Prostate gland (tissue), 2 donors: ENCODE measurements at regions not wholly inside any gene's neighbourhood (a gene's known extent, or its start where the extent isn't known, plus 50 kb on each side); places are given as distances from the start of the nearest gene placed in this dataset. TPM values are rescaled to one million over a fixed set of nuclear protein-coding genes. Genes with fewer than 3 reads are reported as not detected.

Experiments used
- DNase-seq: peaks from one replicate; pipeline ENCODE4 v3.0.0-alpha.2; 2019; ENCODE audit warnings: low spot score
- H3K27ac ChIP-seq, 2 donors: fragments of 200-600 bp; sonication (generic); 2 replicates each; pipeline ENCODE4 v1.5.1; 2017 to 2019
- H3K27me3 ChIP-seq: fragments of 200-600 bp; sonication (generic); replicated peaks from 2 replicates; pipeline ENCODE4 v1.5.1; 2019; ENCODE audit not compliant: insufficient read depth
- H3K36me3 ChIP-seq, 2 donors: fragments of 200-600 bp; sonication (generic); 1 replicate in 1 of 2; 2 replicates in 1 of 2; pipeline versions ENCODE4 v1.5.1 to v1.8.1; 2017 to 2019
- H3K4me1 ChIP-seq: fragments of 200-600 bp; sonication (generic); replicated peaks from 2 replicates; pipeline ENCODE4 v1.5.1; 2019
- H3K4me3 ChIP-seq, 2 donors: fragments of 200-600 bp; sonication (generic); 2 replicates each; pipeline ENCODE4 v1.5.1; 2017 to 2019
- H3K9me3 ChIP-seq: fragments of 200-600 bp; sonication (generic); 2 replicates; pipeline ENCODE4 v1.5.1; 2017
- POLR2A ChIP-seq: fragments of 450-650 bp; IDR thresholded peaks from one replicate; pipeline ENCODE4 v1.6.1; 2016; ENCODE audit warnings: antibody characterized with exemption, mild to moderate bottlenecking
- POLR2AphosphoS5 ChIP-seq: sonication (generic); formaldehyde crosslinking; IDR thresholded peaks from one replicate; pipeline ENCODE4 v1.6.1; 2017; ENCODE audit warnings: antibody characterized with exemption
- WGBS: methylation state at CpG from one replicate; pipeline ENCODE4 v1.1.5; 2018; 5-methylcytosine and 5-hydroxymethylcytosine counted together
- intact Hi-C: fragments of 100-400 bp; cut with DNase I; formaldehyde crosslinking; loops from one replicate; pipeline ENCODE4 v1.14.2; 2022
- microRNA counts, 2 donors: library from miRNA; unstranded; fragments of <30 nt; microRNA quantifications; one replicate each; lab custom pipeline; 2016 to 2017
- microRNA-seq: library from miRNA; unstranded; fragments of <30 nt; microRNA quantifications from one replicate; pipeline ENCODE4, GENCODE V29; 2016
- small RNA-seq, 2 donors: library from RNA; depleted of rRNA; stranded (forward); fragments of <200 nt; gene quantifications; one replicate each; pipeline ENCODE3, GENCODE V24; 2016
- TF ChIP-seq, protein P1 (sequence below), 4 experiments: fragments of 200-600 bp in 2 of 4; fragments of 450-650 bp in 2 of 4; sonication (generic) in 2 of 4; IDR thresholded peaks; 1 replicate in 3 of 4; 2 replicates in 1 of 4; pipeline ENCODE4 v1.5.1; 2016 to 2019; ENCODE audit warnings: antibody characterized with exemption in 4 of 4, mild to moderate bottlenecking in 2 of 4, moderate library complexity in 2 of 4

DNA sequence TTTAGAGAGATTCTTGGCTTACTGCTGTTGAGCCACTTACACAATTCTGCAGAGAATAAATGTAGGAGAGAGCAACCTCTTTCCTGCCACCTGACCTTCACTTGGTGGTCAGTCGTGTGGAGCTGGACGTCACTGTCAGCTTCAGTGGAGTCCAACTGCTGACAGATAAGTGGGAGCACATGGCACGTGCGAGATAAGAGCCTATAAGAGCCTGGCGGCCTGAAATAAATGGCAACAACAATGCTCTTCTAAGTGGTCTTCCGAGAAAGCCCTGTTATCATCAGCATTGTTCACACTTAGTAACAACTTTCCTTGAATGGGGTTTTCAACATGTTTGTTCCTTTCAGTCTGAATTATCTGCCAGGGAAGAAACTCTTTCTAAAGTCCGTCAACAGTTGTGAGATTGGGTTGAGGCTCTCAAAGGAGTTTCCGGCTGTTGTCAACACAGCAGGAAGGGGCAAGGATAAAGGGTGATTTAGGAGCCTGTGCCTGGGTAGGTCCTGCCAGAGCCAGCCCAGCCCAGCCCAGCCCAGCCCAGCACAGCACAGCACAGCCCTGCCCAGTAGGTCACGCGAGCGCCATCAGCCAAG lies 57.2 kb upstream of the RUNX1 start:
- H3K9me3 ChIP-seq, result no peaks in the 10 kb centered on the region
- H3K36me3 ChIP-seq, result no peaks in the 10 kb centered on the region
- no peaks in the 10 kb centered on the region for H3K4me1 ChIP-seq
- H3K27ac ChIP-seq, result no peak overlapping the region
- no peak for DNase-seq
- H3K4me3 ChIP-seq, result no peak overlapping the region
- no peaks in the 10 kb centered on the region for H3K27me3 ChIP-seq
- intact Hi-C loops, result no loop called here
- 85% methylated on average over 11 of the region's 11 CpGs for WGBS
- TF ChIP-seq, protein P1, sequence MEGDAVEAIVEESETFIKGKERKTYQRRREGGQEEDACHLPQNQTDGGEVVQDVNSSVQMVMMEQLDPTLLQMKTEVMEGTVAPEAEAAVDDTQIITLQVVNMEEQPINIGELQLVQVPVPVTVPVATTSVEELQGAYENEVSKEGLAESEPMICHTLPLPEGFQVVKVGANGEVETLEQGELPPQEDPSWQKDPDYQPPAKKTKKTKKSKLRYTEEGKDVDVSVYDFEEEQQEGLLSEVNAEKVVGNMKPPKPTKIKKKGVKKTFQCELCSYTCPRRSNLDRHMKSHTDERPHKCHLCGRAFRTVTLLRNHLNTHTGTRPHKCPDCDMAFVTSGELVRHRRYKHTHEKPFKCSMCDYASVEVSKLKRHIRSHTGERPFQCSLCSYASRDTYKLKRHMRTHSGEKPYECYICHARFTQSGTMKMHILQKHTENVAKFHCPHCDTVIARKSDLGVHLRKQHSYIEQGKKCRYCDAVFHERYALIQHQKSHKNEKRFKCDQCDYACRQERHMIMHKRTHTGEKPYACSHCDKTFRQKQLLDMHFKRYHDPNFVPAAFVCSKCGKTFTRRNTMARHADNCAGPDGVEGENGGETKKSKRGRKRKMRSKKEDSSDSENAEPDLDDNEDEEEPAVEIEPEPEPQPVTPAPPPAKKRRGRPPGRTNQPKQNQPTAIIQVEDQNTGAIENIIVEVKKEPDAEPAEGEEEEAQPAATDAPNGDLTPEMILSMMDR (IDR thresholded peaks at IDR 0.05), result no peak
- TF ChIP-seq POLR2A (no peak), POLR2AphosphoS5 (no peak)

DNA sequence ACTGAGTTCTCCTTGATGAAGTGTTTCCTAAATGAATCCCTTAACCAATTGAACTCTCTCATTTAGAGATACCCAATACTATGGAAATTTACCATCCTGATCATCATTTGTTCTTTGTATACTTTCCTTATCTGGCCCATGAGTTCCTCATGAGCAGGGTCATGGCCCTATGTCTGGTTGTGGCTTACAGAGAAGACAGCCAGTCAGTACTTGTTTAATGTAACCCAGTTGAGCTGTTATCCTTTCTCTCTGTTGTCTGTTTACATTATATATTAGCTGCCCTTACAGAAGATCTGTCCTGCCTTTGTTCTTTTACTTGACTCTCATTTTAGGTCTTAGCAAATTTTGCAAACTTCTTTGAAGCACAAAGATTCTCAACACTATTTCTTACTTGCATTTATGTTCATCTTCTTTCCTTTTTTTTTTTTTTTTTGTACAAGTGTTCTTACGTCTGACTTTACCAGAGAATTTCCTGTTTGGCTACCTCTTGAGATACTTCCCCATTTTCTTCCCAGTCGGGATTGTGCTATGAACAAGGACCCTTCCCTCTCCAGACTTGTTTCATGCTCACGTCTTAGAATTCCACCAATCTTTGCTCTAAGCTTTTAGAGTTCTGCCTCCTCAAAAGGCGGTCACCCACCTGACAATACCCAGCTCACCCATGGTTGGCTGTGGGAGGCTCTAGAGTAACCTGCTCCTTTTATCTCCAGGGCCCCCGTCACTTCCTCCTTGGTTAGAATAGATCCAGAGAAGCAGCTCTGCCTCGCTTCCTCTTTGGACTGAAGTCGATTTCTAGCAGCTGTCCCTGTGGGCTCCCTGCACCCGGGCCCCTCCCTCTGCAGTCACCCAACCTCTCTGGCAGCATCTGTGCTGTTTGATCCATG lies 53.6 kb upstream of the RUNX1 start:
- Histone ChIP-seq H3K9me3 (no peaks in the 10 kb centered on the region), H3K36me3 (no peaks in the 10 kb centered on the region), H3K27ac (no peak overlapping the region), H3K27me3 (no peaks in the 10 kb centered on the region), H3K4me1 (no peaks in the 10 kb centered on the region), H3K4me3 (no peak overlapping the region)
- TF ChIP-seq, protein P1 (IDR thresholded peaks at IDR 0.05), result no peak
- no peak for TF ChIP-seq POLR2A
- no peak for TF ChIP-seq POLR2AphosphoS5
- intact Hi-C loops, result no loop called here
- no peak for DNase-seq
- WGBS, result 59% methylated on average over 8 of the region's 8 CpGs

DNA sequence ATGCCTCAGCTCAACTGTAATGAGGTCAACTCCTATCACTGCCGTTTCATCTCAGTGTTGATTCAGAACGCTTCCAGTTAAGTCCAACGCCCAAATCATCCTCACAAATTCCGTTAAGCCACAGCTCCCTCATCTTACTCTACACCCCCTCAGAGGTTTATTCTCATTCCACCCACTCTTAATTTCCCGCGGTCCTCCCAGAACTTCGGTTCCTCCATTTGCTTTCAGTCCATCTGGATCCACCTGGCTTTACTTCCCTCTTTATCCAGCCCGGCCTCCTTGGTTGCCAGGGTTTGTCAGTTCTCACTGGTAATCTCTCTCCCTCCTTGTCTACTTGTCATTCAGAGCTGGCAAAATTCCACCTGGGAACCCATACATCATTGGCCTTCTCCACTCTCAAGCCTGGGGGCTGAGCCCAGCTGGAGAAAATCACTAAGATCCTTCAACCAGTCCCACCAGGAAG lies 51.3 kb upstream of the RUNX1 start:
- Histone ChIP-seq H3K4me3 (no peak overlapping the region), H3K4me1 (no peaks in the 10 kb centered on the region), H3K9me3 (no peaks in the 10 kb centered on the region), H3K27me3 (no peaks in the 10 kb centered on the region), H3K27ac (no peak overlapping the region), H3K36me3 (no peaks in the 10 kb centered on the region)
- intact Hi-C loops, result no loop called here
- WGBS, result 93% methylated on average over 8 of the region's 8 CpGs
- no peak for DNase-seq
- TF ChIP-seq, protein P1 (IDR thresholded peaks at IDR 0.05), result no peak
- no peak for TF ChIP-seq POLR2A
- no peak for TF ChIP-seq POLR2AphosphoS5

DNA sequence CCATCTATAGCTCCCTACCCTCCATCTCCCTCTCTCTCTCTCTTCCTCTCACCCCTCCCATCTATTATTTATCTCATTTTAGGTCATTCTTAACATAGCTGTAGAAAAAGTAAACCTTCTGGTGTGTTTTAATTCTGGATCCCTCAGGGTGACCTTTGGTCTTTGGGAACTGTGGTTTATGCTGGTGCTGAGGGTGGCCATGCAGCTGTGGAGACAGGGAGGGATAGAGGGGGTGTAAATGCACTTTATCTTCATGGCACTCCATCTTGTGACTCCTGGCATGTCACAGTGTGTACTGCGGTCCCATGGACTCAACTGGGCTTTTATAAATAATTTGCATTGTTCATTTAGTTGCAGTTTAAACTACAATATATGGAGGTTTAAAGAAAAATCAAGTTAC lies 50.2 kb upstream of the RUNX1 start:
- TF ChIP-seq POLR2A (no peak), POLR2AphosphoS5 (no peak)
- TF ChIP-seq, protein P1 (IDR thresholded peaks at IDR 0.05), result no peak
- intact Hi-C loops, result no loop called here
- WGBS, result 96% methylated on average over 1 of the region's 1 CpG

More for the DNA sequence above, 50.2 kb upstream of the RUNX1 start:
- no peaks in the 10 kb centered on the region for H3K27me3 ChIP-seq
- H3K36me3 ChIP-seq, result no peaks in the 10 kb centered on the region
- no peaks in the 10 kb centered on the region for H3K9me3 ChIP-seq
- DNase-seq, result no peak
- no peak overlapping the region for H3K27ac ChIP-seq
- H3K4me1 ChIP-seq, result no peaks in the 10 kb centered on the region
- no peak overlapping the region for H3K4me3 ChIP-seq

MicroRNAs in the stretch of these regions (microRNA counts, 767-probe panel; counts per million panel counts)
- microRNA hsa-miR-802 (lab: Ali Mortazavi, UCI), result 431 to 1,117 counts per million in 2 donors

Small RNA genes lying in the stretch of these regions (microRNA-seq; reads per million reads assigned to microRNA genes)
- gene MIR802, result not detected

Small RNA genes lying in the stretch of these regions (small RNA-seq; reads per million reads assigned to genes)
- gene EZH2P1, result 0 reads per million in 2 donors
- 0 reads per million in 2 donors for gene MIR802
